ENCODE measurements at regions not wholly inside any gene's neighbourhood (a gene's known extent, or its start where the extent isn't known, plus 50 kb on each side); places are given as distances from the start of the nearest gene placed in this dataset.

- H3F3A ChIP-seq (ENCODE audit: insufficient read depth, low read depth), result no peaks in the 10 kb centered on the region
- CTCF ChIA-PET, result no interaction called here
- H3K36me3 ChIP-seq (ENCODE audit: low read depth), result no peaks in the 10 kb centered on the region
- no peak overlapping the region for H2AFZ ChIP-seq
- no peaks in the 10 kb centered on the region for H4K20me1 ChIP-seq (ENCODE audit: insufficient read depth)
- no peaks in the 10 kb centered on the region for H3K9me3 ChIP-seq (ENCODE audit: insufficient read depth, low read depth)
- POLR2A ChIA-PET (ENCODE audit: unreplicated experiment), result no interaction called here
- BruUV-seq (replicated peaks), result no TSS peak
- no peaks in the 10 kb centered on the region for H3K9me2 ChIP-seq (ENCODE audit: insufficient read depth)
- TF ChIP-seq EZH2 (IDR thresholded peaks at IDR 0.05; ENCODE audit: low read depth) (no peak), CTCF (conservative IDR thresholded peaks at IDR 0.05) (no peak)
- H3K4me1 ChIP-seq (replicated peaks; ENCODE audit: insufficient read depth), result no peaks in the 10 kb centered on the region
- no peak overlapping the region for H3K4me3 ChIP-seq
- no peaks in the 10 kb centered on the region for H3K27me3 ChIP-seq (ENCODE audit: insufficient read depth, low read depth)
- no peak for DNase-seq
- no peak overlapping the region for H3K4me2 ChIP-seq
- H3K79me2 ChIP-seq (ENCODE audit: low read depth), result no peaks in the 10 kb centered on the region
- intact Hi-C loops (cut with micrococcal nuclease; ENCODE audit: unreplicated experiment), result no loop called here
- H3K27ac ChIP-seq, result no peak overlapping the region
These were observed 280.3 kb upstream of the JARID2 start for GRCh38 chr6:14965424-14966075.

GRCh38 chr6:14966096-14966905 lies 279.6 kb upstream of the JARID2 start:
- Histone ChIP-seq H3K36me3 (ENCODE audit: low read depth) (no peaks in the 10 kb centered on the region), H3K9me3 (ENCODE audit: insufficient read depth, low read depth) (no peaks in the 10 kb centered on the region), H4K20me1 (ENCODE audit: insufficient read depth) (no peaks in the 10 kb centered on the region), H3K79me2 (ENCODE audit: low read depth) (no peaks in the 10 kb centered on the region), H2AFZ (no peak overlapping the region), H3K4me3 (no peak overlapping the region), H3K4me2 (no peak overlapping the region), H3K27ac (no peak overlapping the region), H3F3A (ENCODE audit: insufficient read depth, low read depth) (no peaks in the 10 kb centered on the region), H3K27me3 (ENCODE audit: insufficient read depth, low read depth) (no peaks in the 10 kb centered on the region), H3K4me1 (replicated peaks; ENCODE audit: insufficient read depth) (no peaks in the 10 kb centered on the region), H3K9me2 (ENCODE audit: insufficient read depth) (no peaks in the 10 kb centered on the region)
- intact Hi-C loops (cut with micrococcal nuclease; ENCODE audit: unreplicated experiment), result no loop called here
- BruUV-seq (replicated peaks), result no TSS peak
- TF ChIP-seq EZH2 (IDR thresholded peaks at IDR 0.05; ENCODE audit: low read depth) (no peak), CTCF (conservative IDR thresholded peaks at IDR 0.05) (no peak)
- CTCF ChIA-PET, result no interaction called here
- no peak for DNase-seq
- POLR2A ChIA-PET (ENCODE audit: unreplicated experiment), result no interaction called here

GRCh38 chr6:14966906-14967711 lies 278.8 kb upstream of the JARID2 start:
- H3K9me2 ChIP-seq (ENCODE audit: insufficient read depth), result no peaks in the 10 kb centered on the region
- BruUV-seq (replicated peaks), result no TSS peak
- CTCF ChIA-PET, result no interaction called here

More at GRCh38 chr6:14966906-14967711, 278.8 kb upstream of the JARID2 start:
- Histone ChIP-seq H3K27me3 (ENCODE audit: insufficient read depth, low read depth) (no peaks in the 10 kb centered on the region), H3K4me3 (no peak overlapping the region), H3K27ac (no peak overlapping the region), H3K9me3 (ENCODE audit: insufficient read depth, low read depth) (no peaks in the 10 kb centered on the region), H3K4me1 (replicated peaks; ENCODE audit: insufficient read depth) (no peaks in the 10 kb centered on the region), H2AFZ (no peak overlapping the region), H3K36me3 (ENCODE audit: low read depth) (no peaks in the 10 kb centered on the region), H3K79me2 (ENCODE audit: low read depth) (no peaks in the 10 kb centered on the region), H4K20me1 (ENCODE audit: insufficient read depth) (no peaks in the 10 kb centered on the region), H3F3A (ENCODE audit: insufficient read depth, low read depth) (no peaks in the 10 kb centered on the region), H3K4me2 (no peak overlapping the region)
- POLR2A ChIA-PET (ENCODE audit: unreplicated experiment), result no interaction called here
- DNase-seq, result no peak
- no peak for TF ChIP-seq EZH2 (IDR thresholded peaks at IDR 0.05; ENCODE audit: low read depth)
- no peak for TF ChIP-seq CTCF (conservative IDR thresholded peaks at IDR 0.05)
- intact Hi-C loops (cut with micrococcal nuclease; ENCODE audit: unreplicated experiment), result no loop called here
